NCI-H1930 (cell line): ENCODE measurements at regions not wholly inside any gene's neighbourhood (a gene's known extent, or its start where the extent isn't known, plus 50 kb on each side); places are given as distances from the start of the nearest gene placed in this dataset.
"Not testable (repeated sequence)": the region's sequence is repeated elsewhere in the genome, so short reads cannot be mapped to it uniquely, and the experiment has no call there.

ENCODE experiments used
- DNase-seq, 2 experiments: peaks; one replicate each; lab custom pipeline; 2025; lab: John Stamatoyannopoulos, UW

DNA sequence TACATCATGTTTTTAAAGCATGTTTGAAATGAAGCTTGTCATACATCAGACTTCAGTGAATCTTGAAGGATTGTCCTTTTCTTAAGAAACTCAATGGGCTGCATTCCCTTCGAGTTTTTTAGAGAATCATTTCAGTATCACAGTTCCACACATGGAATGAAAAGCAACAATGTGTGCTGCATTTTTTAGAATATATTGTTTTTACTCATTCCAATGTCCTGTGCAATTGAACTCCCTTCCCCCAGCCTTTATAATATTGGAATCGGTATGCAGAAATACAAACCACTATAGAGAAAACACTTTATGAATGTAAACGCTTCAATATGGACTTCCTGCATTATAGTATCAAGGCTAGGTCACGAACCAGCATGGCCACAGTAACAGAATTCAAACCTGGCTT is 634.4 kb downstream of the GATA3 start:
- no peak for DNase-seq

DNA sequence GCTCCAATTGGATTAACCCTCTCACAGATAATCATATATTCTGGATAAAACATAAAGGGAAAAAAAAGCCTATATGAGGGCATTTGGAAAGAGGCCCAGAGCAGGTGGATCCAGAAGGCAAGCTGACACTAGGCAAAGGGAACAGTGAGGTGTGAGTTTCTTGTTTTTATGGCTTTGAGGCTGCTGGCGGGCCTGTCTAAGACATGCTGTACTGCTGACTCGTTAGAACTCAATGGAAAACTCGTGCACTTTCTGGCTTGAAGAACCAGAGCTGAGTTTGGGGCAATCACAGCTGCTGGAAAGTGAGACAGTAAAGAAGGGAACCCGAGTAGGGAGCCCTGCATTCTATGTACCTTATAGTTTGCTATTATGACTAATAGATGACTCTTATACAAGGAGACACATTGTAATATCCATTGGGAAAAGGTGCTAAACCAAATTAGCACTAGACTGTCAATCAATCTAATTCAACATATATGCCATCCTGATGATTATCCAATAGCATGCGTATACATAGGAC is 637.1 kb downstream of the GATA3 start:
- no peak for DNase-seq

DNA sequence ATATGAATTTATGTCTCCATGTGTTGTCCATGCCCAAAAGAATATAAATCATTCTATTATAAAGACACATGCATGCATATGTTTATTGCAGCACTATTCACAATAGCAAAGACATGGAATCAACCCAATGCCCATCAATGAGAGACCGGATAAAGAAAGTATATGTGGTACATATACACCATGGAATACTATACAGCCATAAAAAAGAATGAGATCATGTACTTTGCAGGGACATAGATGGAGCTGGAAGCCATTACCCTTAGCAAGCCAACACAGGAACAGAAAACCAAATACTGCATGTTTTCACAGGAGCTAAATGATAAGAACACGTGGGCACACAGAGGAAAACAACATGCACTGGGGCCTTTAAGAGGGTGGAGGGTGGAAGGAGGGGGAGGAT is 639.1 kb downstream of the GATA3 start:
- not testable (repeated sequence) for DNase-seq

DNA sequence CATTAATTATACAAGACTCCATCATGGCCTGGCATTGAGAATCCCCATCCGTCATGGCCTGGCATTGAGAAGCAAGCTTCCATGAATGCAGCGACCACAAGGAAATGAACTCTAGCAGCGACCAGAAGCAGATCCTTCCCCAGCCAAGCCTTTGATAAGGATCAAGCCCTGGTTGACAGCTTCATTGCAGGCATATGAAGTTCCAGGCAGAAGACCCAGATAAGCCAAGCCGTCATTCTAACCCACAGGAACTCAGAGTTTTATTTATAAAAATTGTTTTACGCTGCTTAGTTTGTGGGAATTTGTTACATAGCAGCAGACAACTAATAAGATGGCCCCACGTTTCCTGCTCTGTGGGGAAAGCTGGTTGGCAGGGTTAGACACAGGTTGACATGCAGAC is 642.3 kb downstream of the GATA3 start:
- no peak for DNase-seq

DNA sequence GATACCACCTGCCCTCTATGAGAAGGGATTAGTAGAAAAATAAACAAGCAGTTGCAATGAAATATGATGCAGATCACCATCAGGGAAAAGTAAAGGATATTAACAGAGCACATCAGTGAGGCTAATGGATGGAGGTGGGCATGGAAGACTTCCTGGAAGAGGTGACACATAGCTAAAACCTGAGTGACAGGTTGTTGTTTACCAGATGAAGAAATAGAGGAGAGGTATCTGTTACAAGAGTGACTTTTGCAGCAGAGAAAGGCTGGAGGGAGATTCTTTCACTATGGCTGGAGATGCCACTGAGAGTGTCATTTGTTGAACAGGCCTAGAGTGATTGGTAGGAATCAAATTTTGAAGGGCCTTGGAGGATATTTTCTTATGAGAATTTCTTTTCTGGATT is 646.2 kb downstream of the GATA3 start:
- no peak for DNase-seq

DNA sequence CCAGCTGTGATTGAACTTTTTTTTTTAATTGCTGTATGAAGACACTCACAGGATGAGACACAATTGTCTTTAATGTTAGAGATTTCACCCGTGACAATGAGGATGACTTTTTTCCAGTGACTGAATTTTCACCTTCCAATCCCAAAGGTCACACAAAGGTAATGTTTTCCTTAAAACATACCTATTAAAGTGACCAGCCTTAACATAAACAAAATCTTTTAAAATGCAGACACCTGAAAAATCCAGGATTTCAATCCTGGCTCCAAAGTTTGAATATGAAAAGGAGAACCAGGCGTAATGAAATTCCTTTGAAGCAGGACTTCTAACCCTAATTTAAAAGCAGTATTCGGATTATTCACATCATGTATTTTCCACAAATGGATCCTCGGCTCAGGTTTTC is 647.7 kb downstream of the GATA3 start:
- no peak for DNase-seq

DNA sequence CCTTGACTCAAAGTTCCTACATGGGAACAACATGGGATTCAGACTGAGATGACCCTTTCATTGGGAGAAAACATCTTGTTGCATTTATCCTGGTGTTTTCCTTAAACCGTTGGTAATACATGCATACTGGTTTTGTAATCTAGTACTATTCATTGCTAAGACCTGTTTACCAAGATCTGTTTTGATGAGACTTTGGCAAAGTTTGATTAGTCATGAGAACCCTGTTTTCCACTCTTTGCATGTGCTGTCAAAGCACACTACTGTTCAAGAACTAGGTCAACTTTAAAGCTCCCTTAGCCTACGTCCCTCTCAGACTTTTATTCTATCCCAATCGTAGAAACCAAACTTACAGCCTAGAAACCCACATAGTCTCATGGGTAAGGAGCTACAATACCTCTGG is 650.9 kb downstream of the GATA3 start:
- no peak for DNase-seq

DNA sequence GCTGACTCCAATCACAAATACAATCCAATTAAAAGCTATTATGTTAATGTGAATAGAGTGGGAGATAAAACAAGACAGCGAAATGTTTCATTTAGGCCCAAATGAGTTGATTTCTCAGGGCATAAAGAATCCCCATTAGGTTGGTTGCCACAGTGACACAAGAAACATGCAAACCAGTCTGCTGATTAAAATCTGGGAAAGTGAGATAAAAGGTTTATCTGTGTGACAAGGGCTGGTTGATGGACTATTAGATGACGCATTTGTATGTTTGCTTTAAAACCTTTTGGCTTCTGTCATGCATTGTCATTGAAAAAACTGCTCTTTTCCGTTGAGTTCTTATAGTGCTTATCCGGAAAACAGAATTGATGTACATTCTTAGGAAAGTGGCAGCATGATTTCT is 658.2 kb downstream of the GATA3 start:
- no peak for DNase-seq

DNA sequence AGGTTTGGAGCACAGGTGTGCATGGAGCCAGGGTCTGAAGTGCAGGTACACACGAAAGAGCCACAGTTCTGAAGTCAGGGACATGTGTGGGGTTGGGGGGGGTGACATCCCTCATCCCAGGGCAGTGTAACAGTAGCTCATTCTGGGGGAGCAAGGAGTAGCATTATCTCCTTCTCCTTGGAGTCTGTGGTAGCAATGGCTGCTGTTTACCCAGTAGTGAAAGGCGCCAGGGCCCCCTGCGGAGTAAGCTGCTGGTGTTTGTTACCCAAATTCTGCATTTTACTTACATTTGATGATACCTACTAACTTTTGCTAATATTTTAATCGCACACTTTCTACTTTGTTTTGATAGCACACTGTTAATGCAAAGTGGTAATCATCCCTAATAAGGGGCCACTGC is 665.5 kb downstream of the GATA3 start:
- DNase-seq, result no peak

DNA sequence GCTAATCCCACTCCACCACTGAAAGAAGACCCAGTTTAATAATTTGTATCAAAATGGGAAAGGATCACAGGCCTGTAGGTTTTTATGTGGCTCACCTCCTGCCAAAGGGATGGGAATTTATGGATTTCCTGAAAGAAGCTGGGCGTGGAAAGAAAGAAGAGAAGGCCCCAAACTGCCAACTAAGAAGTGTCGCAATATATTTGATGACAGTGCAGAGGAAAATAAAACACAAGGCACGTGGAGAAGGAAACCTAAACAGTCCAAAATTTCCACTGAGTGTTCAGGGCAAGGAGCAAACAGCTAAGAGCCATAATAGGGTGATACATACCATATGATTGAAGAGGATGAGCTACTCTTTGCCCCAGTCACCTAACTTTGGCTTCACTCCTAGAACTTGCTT is 667.2 kb downstream of the GATA3 start:
- no peak for DNase-seq

DNA sequence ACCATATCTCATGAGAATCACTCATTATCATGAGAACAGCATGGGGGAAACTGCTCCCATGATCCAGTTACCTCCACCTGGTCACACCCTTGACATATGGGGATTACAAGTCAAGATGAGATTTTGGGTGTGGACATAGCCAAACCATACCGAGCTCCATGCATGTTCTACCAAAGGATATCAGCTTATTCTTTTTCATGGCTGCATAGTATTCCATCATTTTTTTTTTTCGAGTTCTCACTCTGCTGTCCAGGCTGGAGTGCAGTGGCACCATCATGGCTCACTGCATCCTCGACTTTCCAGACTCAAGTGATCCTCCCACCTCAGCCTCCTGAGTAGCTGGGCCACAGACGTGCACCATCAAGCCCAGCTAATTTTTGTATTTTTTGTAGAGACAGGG is 668.3 kb downstream of the GATA3 start:
- DNase-seq, result no peak

DNA sequence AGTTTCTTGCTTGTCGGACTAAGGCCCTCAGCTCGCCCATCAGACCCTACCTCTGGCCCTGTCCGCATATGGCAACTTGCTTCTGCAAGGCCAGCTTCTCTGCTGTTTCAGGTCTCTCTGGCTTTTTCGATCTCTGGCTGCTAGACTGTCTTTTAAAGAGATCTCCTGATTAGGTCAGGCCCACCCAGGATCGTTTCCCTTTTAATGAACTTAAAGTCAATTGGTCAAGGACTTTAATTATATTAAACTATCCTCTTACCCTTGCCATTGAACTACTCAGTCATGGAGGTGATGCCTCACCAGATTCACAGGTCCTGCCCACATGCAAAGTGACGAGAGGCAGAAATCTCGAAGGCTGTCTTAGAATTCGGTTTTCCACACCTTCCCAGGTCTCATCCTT is 670.9 kb downstream of the GATA3 start:
- no peak for DNase-seq

DNA sequence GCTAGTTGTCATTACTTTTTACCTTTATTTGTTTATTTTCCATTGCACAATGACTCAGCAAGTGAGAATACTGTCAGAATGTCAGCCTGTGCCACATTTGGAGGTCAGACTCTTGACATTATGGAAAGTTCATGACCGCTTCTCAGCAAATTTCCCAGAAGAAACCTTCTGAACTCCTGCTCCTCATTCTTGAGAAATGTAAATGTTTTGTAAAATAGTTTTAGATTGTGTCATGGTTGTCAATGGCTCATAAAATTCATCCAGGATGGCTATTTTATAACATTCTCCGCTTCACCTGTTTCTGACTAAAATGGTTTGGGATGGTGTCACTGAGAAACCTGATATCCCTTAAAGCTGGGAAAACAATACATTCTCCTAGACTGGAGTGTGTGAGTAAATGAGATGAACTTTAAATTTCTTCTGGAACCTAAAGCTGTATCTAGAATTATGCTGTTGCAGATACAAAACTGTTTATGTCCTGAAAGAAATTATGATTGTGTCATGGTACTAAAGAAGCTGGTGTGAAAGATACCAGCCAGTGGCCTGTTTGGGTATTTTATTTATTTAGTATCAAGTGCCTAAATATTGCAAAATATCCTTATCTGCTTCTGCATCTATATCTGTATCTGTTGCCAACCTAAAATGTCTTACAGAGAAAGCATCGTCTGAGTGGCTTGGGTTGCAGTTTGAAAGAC is 671.7 kb downstream of the GATA3 start:
- DNase-seq, result no peak

DNA sequence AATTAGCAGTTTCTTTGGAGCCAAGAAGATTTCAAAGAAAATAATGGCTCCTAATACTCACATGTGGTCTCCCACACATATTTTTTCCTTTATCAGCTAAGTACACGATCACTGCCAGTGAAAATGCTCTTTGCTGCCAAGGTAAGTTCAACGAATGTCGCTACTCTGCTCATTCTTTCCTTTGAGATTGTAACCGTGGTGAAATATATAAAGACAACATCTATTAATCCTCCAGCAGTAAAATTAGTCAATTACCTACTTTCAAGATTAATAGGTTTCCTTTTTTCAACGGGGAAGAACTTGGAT is 672.2 kb downstream of the GATA3 start:
- no peak for DNase-seq

DNA sequence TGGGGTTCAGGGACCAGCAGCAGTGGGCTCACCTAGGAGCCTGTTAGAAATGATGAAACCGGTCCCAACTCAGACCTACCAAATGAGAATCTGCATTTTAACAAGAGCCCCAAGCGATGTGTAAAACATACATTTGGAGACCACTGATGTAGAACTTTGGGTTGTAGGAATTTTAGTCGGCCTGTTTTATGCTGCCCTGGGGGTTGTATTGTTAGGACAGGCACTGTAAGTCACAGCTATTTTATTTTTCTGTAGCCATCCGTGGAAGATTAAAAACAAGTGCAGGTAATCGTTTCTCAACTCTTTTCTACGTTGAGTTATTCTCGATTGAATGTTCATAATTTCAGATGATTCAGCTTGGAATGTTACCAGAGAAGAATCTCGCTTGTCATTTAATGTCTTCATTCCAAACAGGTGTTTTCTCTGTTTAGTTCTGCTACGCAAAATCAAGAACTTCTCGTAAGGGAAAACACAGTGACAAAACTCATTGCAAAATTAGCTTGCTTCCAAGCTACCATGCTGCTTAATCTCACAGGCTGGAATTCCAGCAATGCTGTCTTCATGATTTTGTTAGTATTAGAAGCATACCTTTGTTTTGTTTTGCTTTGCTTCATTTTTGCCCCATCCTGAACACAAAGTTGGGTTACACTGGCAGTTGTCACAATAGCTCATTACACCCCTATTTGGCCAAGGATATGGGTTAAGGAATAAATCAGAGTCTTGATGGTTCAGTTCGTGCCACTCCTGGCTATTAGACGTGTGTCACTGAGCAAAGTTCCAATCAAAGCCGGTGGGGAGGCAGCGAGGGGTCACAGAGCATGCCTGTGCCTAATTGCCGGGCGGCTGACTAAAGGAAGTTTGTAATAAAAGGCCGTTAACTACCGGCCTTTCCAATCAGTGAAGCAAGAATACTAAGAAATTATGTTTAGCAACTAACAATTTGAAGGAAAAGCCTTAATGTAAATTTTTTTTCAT is 676.9 kb downstream of the GATA3 start:
- DNase-seq, result no peak

DNA sequence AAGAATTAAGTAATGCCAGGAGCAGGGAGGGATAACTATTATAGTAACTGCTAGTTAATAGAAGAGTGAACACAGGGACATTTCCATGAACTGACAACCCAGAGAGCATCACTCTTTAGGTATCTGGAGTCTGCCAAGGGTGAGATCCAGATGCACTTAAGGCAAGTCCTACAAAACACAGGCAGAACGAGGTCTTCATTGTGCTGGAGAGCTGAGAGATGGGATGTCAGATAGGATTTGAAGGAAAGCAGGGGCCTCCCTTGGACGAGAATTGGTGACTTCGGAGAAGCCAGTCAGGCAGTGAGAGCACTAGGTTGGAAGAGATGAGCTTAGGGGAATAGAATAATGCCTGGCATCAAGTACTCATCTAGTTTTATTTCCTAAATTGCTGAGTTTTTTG is 684.5 kb downstream of the GATA3 start:
- no peak for DNase-seq

DNA sequence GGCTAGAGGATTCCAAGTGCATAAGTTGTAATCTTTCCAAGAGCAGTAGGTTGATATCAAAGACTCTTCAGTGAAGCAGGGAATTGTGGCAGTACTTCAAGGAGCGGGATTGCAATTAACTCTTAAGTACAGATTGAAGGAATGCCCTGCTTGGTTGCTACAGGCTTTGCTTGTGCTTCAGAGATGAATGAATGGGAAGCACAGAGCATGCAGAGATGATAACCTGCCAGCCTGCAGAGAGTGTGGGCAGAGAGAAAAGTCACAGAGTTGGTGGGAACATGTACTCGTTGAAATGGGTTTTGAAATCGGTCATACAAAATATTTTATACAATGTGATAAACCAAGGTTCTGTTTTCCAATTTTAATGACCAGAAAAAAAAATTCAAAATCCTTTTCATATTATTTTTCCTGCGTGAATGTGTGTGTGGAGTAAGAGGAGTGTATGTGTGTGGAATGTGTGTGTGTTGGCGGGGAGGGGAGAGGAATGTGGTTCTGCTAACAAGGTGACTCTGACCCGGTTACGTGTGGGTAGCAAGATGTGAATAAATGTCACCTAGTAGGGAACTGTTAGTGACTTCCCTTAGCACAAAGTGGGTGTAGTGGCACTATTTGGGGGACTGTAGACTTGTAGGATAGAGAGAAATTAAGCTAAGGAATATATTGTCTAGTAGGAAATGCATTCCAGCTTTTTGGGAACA is 697.8 kb downstream of the GATA3 start:
- no peak for DNase-seq

DNA sequence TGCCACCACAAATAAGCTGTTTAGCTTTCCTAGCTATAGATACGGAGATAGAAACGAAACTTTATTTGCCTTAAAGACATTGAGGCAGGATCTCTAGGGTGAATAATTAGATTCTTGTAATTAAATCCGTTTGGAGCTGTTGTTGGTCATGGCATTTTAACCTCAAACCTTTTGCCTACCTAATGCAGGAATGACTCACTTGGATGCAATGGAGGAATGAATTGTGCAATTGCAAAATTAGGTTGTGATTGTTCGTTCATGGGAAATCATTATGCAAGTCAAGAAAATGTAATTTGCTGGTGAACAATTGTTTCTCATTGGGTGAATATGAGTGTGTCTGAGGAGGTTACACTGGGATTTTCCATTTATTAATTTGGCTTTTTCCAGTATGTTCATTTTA is 703.5 kb downstream of the GATA3 start:
- no peak for DNase-seq

DNA sequence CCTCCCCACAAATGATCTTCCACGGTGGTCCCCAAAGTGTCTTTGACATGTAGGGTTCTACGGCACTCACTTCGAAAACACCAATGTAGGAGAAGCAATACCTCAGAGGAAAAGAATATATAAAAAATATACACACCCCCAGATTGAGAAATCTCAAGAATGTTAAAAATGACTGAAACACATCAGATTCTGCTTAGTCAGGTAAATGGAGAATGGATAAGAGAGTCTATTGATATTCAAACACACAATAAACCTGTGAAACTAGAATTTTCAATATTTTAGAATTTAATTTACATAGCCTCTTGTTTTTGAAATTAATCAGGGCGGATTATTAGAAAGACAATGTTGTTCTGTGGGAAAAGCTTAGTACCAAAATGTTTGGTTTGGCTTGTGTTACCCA is 712.4 kb downstream of the GATA3 start:
- DNase-seq, result no peak

DNA sequence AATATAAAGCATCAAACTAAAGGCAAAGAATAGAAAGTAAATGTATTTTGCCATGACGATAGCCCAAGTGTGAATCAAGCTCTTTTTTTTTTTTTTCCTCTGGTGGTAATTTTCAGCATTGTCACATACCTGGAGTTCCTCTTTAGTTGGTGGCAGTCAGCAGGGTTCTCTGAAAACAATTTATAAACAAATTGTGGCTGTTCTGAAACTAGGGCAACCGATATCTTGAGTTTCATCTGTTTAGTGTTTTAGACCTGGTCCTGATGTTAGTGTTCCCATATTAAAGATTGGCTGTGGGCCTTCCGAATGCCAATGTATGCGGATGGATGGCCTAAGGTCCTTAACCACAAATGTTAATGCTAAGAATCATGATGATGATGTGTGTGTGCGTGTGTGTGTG is 713.1 kb downstream of the GATA3 start:
- no peak for DNase-seq

DNA sequence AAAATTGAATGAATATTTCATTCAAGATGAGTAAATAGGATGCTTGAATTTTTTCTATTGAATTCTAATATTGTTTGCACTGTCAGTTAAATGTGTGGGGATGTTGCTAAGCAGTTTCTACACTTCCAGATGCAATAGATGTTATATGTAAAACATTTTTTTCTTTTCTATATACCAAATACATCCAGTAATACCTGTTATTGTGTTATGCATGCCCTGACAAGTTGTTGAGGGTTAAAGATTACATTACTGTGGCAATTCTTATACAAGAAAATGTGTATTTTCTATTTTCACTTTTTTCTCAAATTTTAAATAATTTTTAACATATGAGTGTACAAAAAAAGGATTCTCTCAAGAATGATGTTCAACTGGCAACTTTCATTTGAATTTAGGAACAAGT is 713.9 kb downstream of the GATA3 start:
- DNase-seq, result no peak

DNA sequence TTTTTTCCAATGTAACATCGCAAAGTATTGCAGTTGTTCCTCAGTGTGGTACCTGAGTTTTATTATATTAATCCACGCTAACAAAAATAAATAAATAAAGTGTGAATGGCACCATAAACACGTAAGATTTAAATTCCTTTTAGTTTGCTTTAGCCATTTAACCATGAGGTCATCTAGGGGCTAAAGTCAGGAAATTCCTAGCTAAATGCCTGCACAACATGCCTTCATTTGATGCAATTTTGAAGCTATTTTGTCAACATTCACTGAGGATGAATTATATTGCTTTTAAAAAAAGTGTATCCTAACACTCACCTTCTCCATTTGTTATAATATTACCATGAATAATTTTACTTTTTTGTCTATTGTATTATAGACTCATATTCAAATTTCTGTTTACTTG is 714.4 kb downstream of the GATA3 start:
- DNase-seq, result no peak
